Parathyroid adenoma (tissue), 2 donors: ENCODE measurements at regions not wholly inside any gene's neighbourhood (a gene's known extent, or its start where the extent isn't known, plus 50 kb on each side); places are given as distances from the start of the nearest gene placed in this dataset.

ENCODE experiments used
- H2AFZ ChIP-seq: fragments of 300-600 bp; sonication (generic); one replicate; pipeline ENCODE4 v1.7.0; 2017; ENCODE audit warnings: antibody characterized with exemption, mild to moderate bottlenecking
- H3K27ac ChIP-seq: fragments of 300-600 bp; sonication (generic); one replicate; pipeline ENCODE4 v1.7.0; 2017
- H3K27me3 ChIP-seq: fragments of 300-600 bp; sonication (generic); one replicate; pipeline ENCODE4 v1.7.0; 2017; ENCODE audit warnings: low read length; ENCODE audit not compliant: control insufficient read depth, insufficient read depth
- H3K36me3 ChIP-seq: fragments of 300-600 bp; sonication (generic); one replicate; pipeline ENCODE4 v1.7.0; 2017; ENCODE audit warnings: low read length; ENCODE audit not compliant: control insufficient read depth, insufficient read depth
- H3K4me1 ChIP-seq: fragments of 300-600 bp; sonication (generic); one replicate; pipeline ENCODE4 v1.7.0; 2017; ENCODE audit warnings: control low read depth
- H3K4me2 ChIP-seq: fragments of 300-600 bp; sonication (generic); one replicate; pipeline ENCODE4 v1.7.0; 2017; ENCODE audit warnings: low read length
- H3K4me3 ChIP-seq: fragments of 300-600 bp; sonication (generic); one replicate; pipeline ENCODE4 v1.7.0; 2017; ENCODE audit warnings: low read depth, low read length
- H3K79me2 ChIP-seq: fragments of 300-600 bp; sonication (generic); one replicate; pipeline ENCODE4 v1.7.0; 2017; ENCODE audit warnings: control low read depth
- H3K9ac ChIP-seq: fragments of 300-600 bp; sonication (generic); one replicate; pipeline ENCODE4 v1.7.0; 2017; ENCODE audit warnings: mild to moderate bottlenecking
- H3K9me3 ChIP-seq: fragments of 300-600 bp; sonication (generic); one replicate; pipeline ENCODE4 v1.7.0; 2017; ENCODE audit warnings: low read length; ENCODE audit not compliant: control insufficient read depth
- CTCF ChIP-seq: fragments of 300-600 bp; sonication (generic); IDR thresholded peaks from one replicate; pipeline ENCODE4 v1.7.0; 2017; ENCODE audit warnings: antibody characterized with exemption, mild to moderate bottlenecking
- donor health status: primary hyperparathyroidism.

GRCh38 chr13:67950603-67951002 is 720.5 kb upstream of the PCDH9 start:
- H3K4me1 ChIP-seq = no peaks in the 10 kb centered on the region
- no peak overlapping the region for H3K9ac ChIP-seq
- H3K4me2 ChIP-seq = no peak overlapping the region
- no peak overlapping the region for H2AFZ ChIP-seq
- H3K27me3 ChIP-seq = no peaks in the 10 kb centered on the region
- no peaks in the 10 kb centered on the region for H3K79me2 ChIP-seq
- H3K9me3 ChIP-seq = no peaks in the 10 kb centered on the region
- no peak overlapping the region for H3K27ac ChIP-seq
- no peaks in the 10 kb centered on the region for H3K36me3 ChIP-seq
- no peak overlapping the region for H3K4me3 ChIP-seq
- TF ChIP-seq CTCF = no peak

- TF ChIP-seq CTCF = no peak
- H3K27ac ChIP-seq = no peak overlapping the region
- H3K9me3 ChIP-seq = no peaks in the 10 kb centered on the region
- H3K36me3 ChIP-seq = no peaks in the 10 kb centered on the region
- H3K4me3 ChIP-seq = no peak overlapping the region
- H3K4me2 ChIP-seq = no peak overlapping the region
- no peaks in the 10 kb centered on the region for H3K79me2 ChIP-seq
- no peak overlapping the region for H3K9ac ChIP-seq
- H3K4me1 ChIP-seq = no peaks in the 10 kb centered on the region
- no peak overlapping the region for H2AFZ ChIP-seq
- no peaks in the 10 kb centered on the region for H3K27me3 ChIP-seq
These were observed 716.0 kb upstream of the PCDH9 start for GRCh38 chr13:67946131-67946530.

GRCh38 chr13:67943116-67943515 is 713.0 kb upstream of the PCDH9 start:
- no peak overlapping the region for H3K9ac ChIP-seq
- TF ChIP-seq CTCF = no peak
- no peaks in the 10 kb centered on the region for H3K9me3 ChIP-seq
- H2AFZ ChIP-seq = no peak overlapping the region
- no peak overlapping the region for H3K4me2 ChIP-seq
- no peaks in the 10 kb centered on the region for H3K27me3 ChIP-seq
- H3K27ac ChIP-seq = no peak overlapping the region
- H3K79me2 ChIP-seq = no peaks in the 10 kb centered on the region
- no peaks in the 10 kb centered on the region for H3K4me1 ChIP-seq
- H3K4me3 ChIP-seq = no peak overlapping the region
- no peaks in the 10 kb centered on the region for H3K36me3 ChIP-seq

GRCh38 chr13:67935626-67936025 is 705.5 kb upstream of the PCDH9 start:
- TF ChIP-seq CTCF = no peak
- Histone ChIP-seq H2AFZ (no peak overlapping the region), H3K27ac (no peak overlapping the region), H3K4me2 (no peak overlapping the region), H3K9ac (no peak overlapping the region), H3K36me3 (no peaks in the 10 kb centered on the region), H3K27me3 (no peaks in the 10 kb centered on the region), H3K4me1 (no peaks in the 10 kb centered on the region), H3K4me3 (no peak overlapping the region), H3K79me2 (no peaks in the 10 kb centered on the region), H3K9me3 (no peaks in the 10 kb centered on the region)

- no peak overlapping the region for H3K9ac ChIP-seq
- no peak for TF ChIP-seq CTCF
- H3K27me3 ChIP-seq = no peaks in the 10 kb centered on the region
- no peak overlapping the region for H3K4me2 ChIP-seq
- H3K36me3 ChIP-seq = no peaks in the 10 kb centered on the region
- no peak overlapping the region for H3K4me3 ChIP-seq
- no peaks in the 10 kb centered on the region for H3K79me2 ChIP-seq
- H3K27ac ChIP-seq = no peak overlapping the region
- no peaks in the 10 kb centered on the region for H3K4me1 ChIP-seq
- H3K9me3 ChIP-seq = no peaks in the 10 kb centered on the region
- H2AFZ ChIP-seq = no peak overlapping the region
These were observed 704.6 kb upstream of the PCDH9 start for GRCh38 chr13:67934617-67935330.
